ENCODE measurements at regions not wholly inside any gene's neighbourhood (a gene's known extent, or its start where the extent isn't known, plus 50 kb on each side); places are given as distances from the start of the nearest gene placed in this dataset.

DNA sequence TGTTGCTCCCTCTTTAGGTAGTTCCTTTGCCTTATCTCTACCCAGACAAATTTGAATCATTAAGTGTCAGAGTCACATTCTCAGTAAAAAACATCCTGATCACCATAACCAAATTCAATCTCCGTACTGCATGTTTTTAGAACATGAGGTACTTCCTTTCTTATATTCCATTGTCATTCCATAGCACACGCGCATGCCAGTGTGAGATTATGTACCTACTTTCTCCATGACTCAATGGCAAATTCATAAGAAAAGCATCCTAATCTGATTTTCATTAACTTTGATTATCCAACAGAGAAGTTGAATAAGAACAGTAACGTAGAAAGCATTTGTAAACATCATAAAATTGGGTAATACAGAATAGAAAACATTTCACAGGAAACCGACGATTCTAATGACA lies 1118.6 kb upstream of the CDH9 start:
- TF ChIP-seq CTCF (IDR thresholded peaks at IDR 0.05), result no peak
- TF ChIP-seq POLR2A (IDR thresholded peaks at IDR 0.05), result no peak

Data from Peyer's patch (tissue), 4 donors.